GM13977 (cell line): ENCODE measurements at regions not wholly inside any gene's neighbourhood (a gene's known extent, or its start where the extent isn't known, plus 50 kb on each side); places are given as distances from the start of the nearest gene placed in this dataset.
"Not testable (repeated sequence)": the region's sequence is repeated elsewhere in the genome, so short reads cannot be mapped to it uniquely, and the experiment has no call there.

Experiments
- DNase-seq: peaks from one replicate; pipeline ENCODE4 v3.0.0; 2012; ENCODE audit warnings: low spot score
- in situ Hi-C: fragments of 300-500 bp; cut with MboI; formaldehyde crosslinking; loops from one replicate; pipeline ENCODE4 v1.12.0; 2022; ENCODE audit warnings: low sequenced_read_pairs, low pct_unique_long_range_greater_than_20kb, mixed read lengths, inconsistent platforms; ENCODE audit not compliant: unreplicated experiment
- TF ChIP-seq, protein P1 (sequence below): IDR thresholded peaks from 2 replicates; pipeline ENCODE4 v1.5.1; 2012; ENCODE audit warnings: mild to moderate bottlenecking, control low read depth; ENCODE audit not compliant: insufficient read depth; ENCODE audit errors: extremely low read depth, missing control alignments

DNA sequence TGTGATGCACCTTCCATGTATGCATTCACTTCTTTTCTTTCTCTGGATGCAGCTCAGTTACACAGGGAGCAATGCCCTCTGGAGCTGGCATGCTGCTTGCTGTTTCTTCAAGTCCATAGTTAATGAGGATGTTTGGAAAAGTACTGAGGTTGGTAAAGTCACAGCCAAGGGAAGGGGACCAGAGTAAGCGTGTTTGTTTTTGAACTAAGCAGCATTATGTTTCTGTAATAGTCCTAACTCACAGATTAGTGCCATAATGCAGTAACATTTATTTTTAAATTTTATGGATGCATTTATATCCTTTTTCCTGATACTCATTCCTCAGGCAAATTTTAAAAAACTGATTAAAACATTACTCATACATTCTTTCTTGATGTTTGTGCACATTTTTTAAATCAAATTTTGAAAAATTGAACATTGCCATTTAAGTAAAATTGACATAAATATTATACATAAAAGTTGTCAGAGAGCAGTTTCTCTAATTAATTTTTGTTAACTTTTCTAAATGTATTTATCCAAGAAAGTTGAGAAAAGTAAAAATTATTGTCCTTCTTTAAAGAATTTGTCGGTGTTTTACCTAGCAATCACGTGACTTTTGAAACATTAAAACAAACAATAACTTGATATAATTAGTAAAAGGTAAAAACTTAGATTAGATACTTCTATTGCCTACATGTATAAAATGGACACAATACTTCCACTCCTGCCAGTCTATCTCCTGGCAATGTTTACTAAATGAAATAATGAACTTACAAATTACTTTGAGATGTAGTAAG, 659.6 kb upstream of the ANKRD30A start:
- no peak for DNase-seq
- TF ChIP-seq, protein P1, sequence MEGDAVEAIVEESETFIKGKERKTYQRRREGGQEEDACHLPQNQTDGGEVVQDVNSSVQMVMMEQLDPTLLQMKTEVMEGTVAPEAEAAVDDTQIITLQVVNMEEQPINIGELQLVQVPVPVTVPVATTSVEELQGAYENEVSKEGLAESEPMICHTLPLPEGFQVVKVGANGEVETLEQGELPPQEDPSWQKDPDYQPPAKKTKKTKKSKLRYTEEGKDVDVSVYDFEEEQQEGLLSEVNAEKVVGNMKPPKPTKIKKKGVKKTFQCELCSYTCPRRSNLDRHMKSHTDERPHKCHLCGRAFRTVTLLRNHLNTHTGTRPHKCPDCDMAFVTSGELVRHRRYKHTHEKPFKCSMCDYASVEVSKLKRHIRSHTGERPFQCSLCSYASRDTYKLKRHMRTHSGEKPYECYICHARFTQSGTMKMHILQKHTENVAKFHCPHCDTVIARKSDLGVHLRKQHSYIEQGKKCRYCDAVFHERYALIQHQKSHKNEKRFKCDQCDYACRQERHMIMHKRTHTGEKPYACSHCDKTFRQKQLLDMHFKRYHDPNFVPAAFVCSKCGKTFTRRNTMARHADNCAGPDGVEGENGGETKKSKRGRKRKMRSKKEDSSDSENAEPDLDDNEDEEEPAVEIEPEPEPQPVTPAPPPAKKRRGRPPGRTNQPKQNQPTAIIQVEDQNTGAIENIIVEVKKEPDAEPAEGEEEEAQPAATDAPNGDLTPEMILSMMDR: no peak
- in situ Hi-C loops: no loop called here

DNA sequence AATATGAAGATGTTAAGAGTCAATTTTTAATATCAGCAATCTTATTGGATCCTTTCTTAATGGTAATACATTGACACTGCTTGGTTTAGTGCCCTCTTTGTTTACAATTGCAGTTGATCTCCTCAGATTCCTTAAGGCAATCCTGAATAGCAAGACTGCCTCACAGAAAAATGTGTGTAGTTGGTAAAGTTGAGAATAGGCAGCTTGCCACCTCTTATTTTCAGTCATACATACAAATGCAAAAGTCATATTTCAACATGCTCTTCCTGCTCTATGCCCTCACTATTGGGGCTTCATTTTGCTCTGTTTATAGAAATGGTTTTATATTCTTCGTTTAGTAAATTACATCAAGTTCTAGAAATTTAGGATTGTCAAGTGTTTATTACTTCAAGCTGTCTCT, 661.1 kb upstream of the ANKRD30A start:
- DNase-seq: no peak
- TF ChIP-seq, protein P1: no peak
- in situ Hi-C loops: no loop called here

DNA sequence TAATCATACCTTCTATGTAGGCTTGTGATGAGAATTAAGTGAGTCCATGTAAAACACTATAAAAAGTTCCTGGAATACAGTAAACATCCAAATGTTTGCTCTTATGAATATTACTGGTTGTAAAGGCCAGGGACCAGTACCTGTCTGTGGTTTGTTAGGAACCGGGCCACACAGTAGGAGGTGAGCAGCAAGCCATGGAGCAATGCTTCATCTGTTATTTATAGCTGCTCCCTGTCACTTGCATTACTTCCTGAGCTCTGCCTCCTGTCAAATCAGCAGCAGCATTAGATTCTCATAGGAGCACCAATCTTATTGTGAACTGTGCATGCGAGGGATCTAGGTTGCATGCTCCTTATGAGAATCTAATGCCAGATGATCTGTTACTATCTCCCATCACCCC, 662.0 kb upstream of the ANKRD30A start:
- in situ Hi-C loops: no loop called here
- no peak for DNase-seq
- TF ChIP-seq, protein P1: no peak

DNA sequence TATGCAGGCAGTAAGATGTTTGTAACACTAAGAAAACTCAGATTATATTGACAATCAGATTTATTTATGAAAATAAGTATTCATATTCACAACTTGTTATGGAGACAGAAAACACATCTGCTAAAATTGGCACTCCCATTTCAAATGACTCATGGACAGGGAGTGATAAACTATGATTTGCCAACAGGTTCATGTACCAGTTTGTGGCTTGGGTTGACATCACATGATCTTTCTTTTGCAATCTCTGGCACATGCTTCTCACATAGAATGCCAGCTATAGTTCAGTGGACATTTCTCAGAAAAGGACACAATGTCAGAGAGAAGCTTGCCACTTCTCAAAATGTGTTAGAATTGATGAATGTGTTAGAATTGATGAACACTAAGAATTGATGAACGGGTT, 663.2 kb upstream of the ANKRD30A start:
- no peak for DNase-seq

DNA sequence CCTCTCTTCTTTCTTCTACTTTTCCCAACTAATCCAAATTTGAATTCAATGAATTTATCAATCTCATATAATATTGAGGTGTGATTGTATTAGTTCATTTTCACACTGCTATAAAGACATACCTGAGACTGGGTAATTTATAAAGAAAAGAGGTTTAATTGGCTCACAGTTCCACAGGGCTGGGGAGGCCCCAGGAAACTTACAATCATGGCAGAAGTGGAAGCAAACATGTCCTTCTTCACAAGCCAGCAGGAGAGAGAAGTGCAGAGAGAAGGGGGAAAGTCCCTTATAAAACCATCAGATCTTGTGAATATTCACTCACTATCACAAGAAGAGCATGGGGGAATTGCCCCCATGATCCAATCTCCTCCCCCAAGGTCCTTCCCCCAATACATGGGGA, 667.0 kb upstream of the ANKRD30A start:
- DNase-seq, in situ Hi-C loops: not testable (repeated sequence)

More for the DNA sequence above, 663.2 kb upstream of the ANKRD30A start:
- in situ Hi-C loops: no loop called here
- TF ChIP-seq, protein P1: no peak

- in situ Hi-C loops: no loop called here
- DNase-seq: no peak
These were observed 667.6 kb upstream of the ANKRD30A start for GRCh38 chr10:36457751-36458150.

GRCh38 chr10:36455526-36456133, 669.8 kb upstream of the ANKRD30A start:
- no peak for DNase-seq
- in situ Hi-C loops: no loop called here
- TF ChIP-seq, protein P1: no peak

More at GRCh38 chr10:36457751-36458150, 667.6 kb upstream of the ANKRD30A start:
- TF ChIP-seq, protein P1: no peak
